Astrocyte (in vitro differentiated cells and primary cell): ENCODE measurements at regions not wholly inside any gene's neighbourhood (a gene's known extent, or its start where the extent isn't known, plus 50 kb on each side); places are given as distances from the start of the nearest gene placed in this dataset.

Source experiments
- EZH2 ChIP-seq: IDR thresholded peaks from 2 replicates; pipeline ENCODE4 v1.6.1; 2012; ENCODE audit warnings: mild to moderate bottlenecking, low read length, inconsistent platforms; ENCODE audit not compliant: insufficient read depth
- TF ChIP-seq, protein P1 (sequence below): IDR thresholded peaks from 2 replicates; pipeline ENCODE4 v1.5.1; 2011; ENCODE audit warnings: low read depth, mild to moderate bottlenecking, inconsistent platforms, low read length, moderate library complexity; ENCODE audit not compliant: insufficient read depth

DNA sequence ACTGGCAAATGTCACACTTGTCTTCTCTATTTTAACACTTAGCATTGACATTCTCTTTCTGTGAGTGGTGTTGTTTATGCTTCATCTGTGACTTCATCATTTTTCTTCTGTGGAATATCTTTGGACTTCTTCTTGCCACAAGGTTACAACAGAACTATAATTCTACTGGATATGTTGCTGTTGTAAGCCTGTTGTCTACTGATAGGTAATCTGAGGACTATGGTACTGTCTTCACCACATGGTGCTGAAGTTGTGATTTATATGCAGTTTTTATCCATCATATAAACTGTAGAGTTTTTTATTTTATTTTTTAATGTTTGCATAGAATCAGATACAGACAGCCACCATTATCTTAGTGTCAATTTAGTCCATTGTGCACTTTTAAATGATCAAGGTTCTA lies 622.2 kb upstream of the CNTN5 start:
- TF ChIP-seq, protein P1, sequence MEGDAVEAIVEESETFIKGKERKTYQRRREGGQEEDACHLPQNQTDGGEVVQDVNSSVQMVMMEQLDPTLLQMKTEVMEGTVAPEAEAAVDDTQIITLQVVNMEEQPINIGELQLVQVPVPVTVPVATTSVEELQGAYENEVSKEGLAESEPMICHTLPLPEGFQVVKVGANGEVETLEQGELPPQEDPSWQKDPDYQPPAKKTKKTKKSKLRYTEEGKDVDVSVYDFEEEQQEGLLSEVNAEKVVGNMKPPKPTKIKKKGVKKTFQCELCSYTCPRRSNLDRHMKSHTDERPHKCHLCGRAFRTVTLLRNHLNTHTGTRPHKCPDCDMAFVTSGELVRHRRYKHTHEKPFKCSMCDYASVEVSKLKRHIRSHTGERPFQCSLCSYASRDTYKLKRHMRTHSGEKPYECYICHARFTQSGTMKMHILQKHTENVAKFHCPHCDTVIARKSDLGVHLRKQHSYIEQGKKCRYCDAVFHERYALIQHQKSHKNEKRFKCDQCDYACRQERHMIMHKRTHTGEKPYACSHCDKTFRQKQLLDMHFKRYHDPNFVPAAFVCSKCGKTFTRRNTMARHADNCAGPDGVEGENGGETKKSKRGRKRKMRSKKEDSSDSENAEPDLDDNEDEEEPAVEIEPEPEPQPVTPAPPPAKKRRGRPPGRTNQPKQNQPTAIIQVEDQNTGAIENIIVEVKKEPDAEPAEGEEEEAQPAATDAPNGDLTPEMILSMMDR, result no peak
- no peak for TF ChIP-seq EZH2
